Neural crest cell (in vitro differentiated cells): ENCODE measurements at regions not wholly inside any gene's neighbourhood (a gene's known extent, or its start where the extent isn't known, plus 50 kb on each side); places are given as distances from the start of the nearest gene placed in this dataset.
A peak's percentile ranks its signal among the peaks of the same experiment; 100 is the strongest.

Source experiments
- DNase-seq: peaks from one replicate; pipeline ENCODE4 v3.0.0; 2021; ENCODE audit warnings: low read depth, mixed read lengths, low spot score
- H3K27ac Mint-ChIP-seq: one replicate; pipeline ENCODE4 v1.8.0; 2021; ENCODE audit warnings: mild to moderate bottlenecking, mixed read lengths; ENCODE audit not compliant: unreplicated experiment
- H3K27me3 Mint-ChIP-seq: 2 replicates; pipeline ENCODE4 v1.8.0; 2021; ENCODE audit warnings: low read depth, mild to moderate bottlenecking, mixed read lengths
- H3K36me3 Mint-ChIP-seq: 2 replicates; pipeline ENCODE4 v1.8.0; 2021; ENCODE audit warnings: low read depth, mild to moderate bottlenecking, mixed read lengths
- H3K4me1 Mint-ChIP-seq: 2 replicates; pipeline ENCODE4 v1.8.0; 2021; ENCODE audit warnings: mixed read lengths
- H3K4me3 Mint-ChIP-seq: one replicate; pipeline ENCODE4 v1.8.0; 2021; ENCODE audit warnings: mild to moderate bottlenecking, mixed read lengths
- H3K9me3 Mint-ChIP-seq: 2 replicates; pipeline ENCODE4 v1.8.0; 2021; ENCODE audit warnings: mixed read lengths
- TF ChIP-seq, protein P1 (sequence below): fragments of 200-600 bp; sonication (generic); conservative IDR thresholded peaks from 2 replicates; pipeline ENCODE4 v1.5.0; 2021; ENCODE audit warnings: antibody characterized with exemption, mild to moderate bottlenecking

- Mint-ChIP-seq H3K27ac (peak overlapping the region; percentile 12), H3K9me3 (no peaks in the 10 kb centered on the region), H3K4me3 (no peak overlapping the region), H3K36me3 (no peaks in the 10 kb centered on the region), H3K4me1 (peaks cover 39% of the 10 kb centered on the region), H3K27me3 (no peaks in the 10 kb centered on the region)
- no peak for DNase-seq
- TF ChIP-seq, protein P1, sequence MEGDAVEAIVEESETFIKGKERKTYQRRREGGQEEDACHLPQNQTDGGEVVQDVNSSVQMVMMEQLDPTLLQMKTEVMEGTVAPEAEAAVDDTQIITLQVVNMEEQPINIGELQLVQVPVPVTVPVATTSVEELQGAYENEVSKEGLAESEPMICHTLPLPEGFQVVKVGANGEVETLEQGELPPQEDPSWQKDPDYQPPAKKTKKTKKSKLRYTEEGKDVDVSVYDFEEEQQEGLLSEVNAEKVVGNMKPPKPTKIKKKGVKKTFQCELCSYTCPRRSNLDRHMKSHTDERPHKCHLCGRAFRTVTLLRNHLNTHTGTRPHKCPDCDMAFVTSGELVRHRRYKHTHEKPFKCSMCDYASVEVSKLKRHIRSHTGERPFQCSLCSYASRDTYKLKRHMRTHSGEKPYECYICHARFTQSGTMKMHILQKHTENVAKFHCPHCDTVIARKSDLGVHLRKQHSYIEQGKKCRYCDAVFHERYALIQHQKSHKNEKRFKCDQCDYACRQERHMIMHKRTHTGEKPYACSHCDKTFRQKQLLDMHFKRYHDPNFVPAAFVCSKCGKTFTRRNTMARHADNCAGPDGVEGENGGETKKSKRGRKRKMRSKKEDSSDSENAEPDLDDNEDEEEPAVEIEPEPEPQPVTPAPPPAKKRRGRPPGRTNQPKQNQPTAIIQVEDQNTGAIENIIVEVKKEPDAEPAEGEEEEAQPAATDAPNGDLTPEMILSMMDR, result no peak
Measured at GRCh38 chr2:43130548-43130875, 95.9 kb downstream of the ZFP36L2 start.

GRCh38 chr2:43129676-43130547 is 96.5 kb downstream of the ZFP36L2 start:
- TF ChIP-seq, protein P1, result no peak
- no peaks in the 10 kb centered on the region for H3K27me3 Mint-ChIP-seq
- DNase-seq, result no peak
- H3K27ac Mint-ChIP-seq, result peak overlapping the region; percentile 12
- H3K9me3 Mint-ChIP-seq, result no peaks in the 10 kb centered on the region
- H3K4me1 Mint-ChIP-seq, result peaks cover 41% of the 10 kb centered on the region
- H3K4me3 Mint-ChIP-seq, result no peak overlapping the region
- H3K36me3 Mint-ChIP-seq, result no peaks in the 10 kb centered on the region

GRCh38 chr2:43128559-43128955 is 97.8 kb downstream of the ZFP36L2 start:
- TF ChIP-seq, protein P1, result no peak
- H3K4me1 Mint-ChIP-seq, result peaks cover 48% of the 10 kb centered on the region
- DNase-seq, result no peak
- no peaks in the 10 kb centered on the region for H3K36me3 Mint-ChIP-seq
- no peak overlapping the region for H3K4me3 Mint-ChIP-seq
- H3K9me3 Mint-ChIP-seq, result no peaks in the 10 kb centered on the region
- no peaks in the 10 kb centered on the region for H3K27me3 Mint-ChIP-seq
- H3K27ac Mint-ChIP-seq, result no peak overlapping the region

GRCh38 chr2:43127941-43128558 is 98.4 kb downstream of the ZFP36L2 start:
- H3K27me3 Mint-ChIP-seq, result no peaks in the 10 kb centered on the region
- no peak overlapping the region for H3K4me3 Mint-ChIP-seq
- no peaks in the 10 kb centered on the region for H3K9me3 Mint-ChIP-seq
- peak overlapping the region; percentile 69 for H3K27ac Mint-ChIP-seq
- no peak for DNase-seq
- TF ChIP-seq, protein P1, result no peak
- peaks cover 49% of the 10 kb centered on the region for H3K4me1 Mint-ChIP-seq
- no peaks in the 10 kb centered on the region for H3K36me3 Mint-ChIP-seq

GRCh38 chr2:43127208-43127940 is 99.0 kb downstream of the ZFP36L2 start:
- Mint-ChIP-seq H3K4me1 (peaks cover 49% of the 10 kb centered on the region), H3K36me3 (no peaks in the 10 kb centered on the region), H3K4me3 (no peak overlapping the region), H3K27ac (peak overlapping the region; percentile 50), H3K9me3 (no peaks in the 10 kb centered on the region), H3K27me3 (no peaks in the 10 kb centered on the region)
- TF ChIP-seq, protein P1, result peak; percentile 59
- peak; percentile 44 for DNase-seq
